HG03442 (cell line): ENCODE measurements at regions not wholly inside any gene's neighbourhood (a gene's known extent, or its start where the extent isn't known, plus 50 kb on each side); places are given as distances from the start of the nearest gene placed in this dataset.
A peak's percentile ranks its signal among the peaks of the same experiment; 100 is the strongest.
"Not testable (repeated sequence)": the region's sequence is repeated elsewhere in the genome, so short reads cannot be mapped to it uniquely, and the experiment has no call there.

ENCODE experiments used
- ATAC-seq: cut with Tn5 transposase; IDR thresholded peaks from one replicate; pipeline ENCODE4 v1.9.1; 2021; ENCODE audit warnings: mild to moderate bottlenecking, moderate library complexity; ENCODE audit not compliant: unreplicated experiment

DNA sequence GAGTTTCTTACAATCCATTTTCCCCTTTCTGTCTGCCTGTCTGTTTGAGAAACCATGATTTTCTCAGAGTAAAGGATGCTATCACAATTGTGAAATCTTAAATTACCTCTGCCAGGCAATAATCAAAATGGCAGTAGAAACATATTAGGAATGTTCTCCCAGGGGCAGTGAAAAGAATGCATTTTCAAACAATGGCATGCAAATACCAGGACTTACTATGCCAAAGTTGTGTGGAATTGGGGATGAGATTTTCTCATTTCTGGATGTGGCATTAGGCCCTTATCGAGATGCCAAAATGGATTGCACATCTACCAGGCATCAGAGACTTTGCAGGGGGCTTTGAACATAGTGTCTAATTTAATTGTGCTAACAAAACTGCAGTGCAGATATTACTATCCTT is 821.4 kb downstream of the RNF144A start:
- no peak for ATAC-seq

DNA sequence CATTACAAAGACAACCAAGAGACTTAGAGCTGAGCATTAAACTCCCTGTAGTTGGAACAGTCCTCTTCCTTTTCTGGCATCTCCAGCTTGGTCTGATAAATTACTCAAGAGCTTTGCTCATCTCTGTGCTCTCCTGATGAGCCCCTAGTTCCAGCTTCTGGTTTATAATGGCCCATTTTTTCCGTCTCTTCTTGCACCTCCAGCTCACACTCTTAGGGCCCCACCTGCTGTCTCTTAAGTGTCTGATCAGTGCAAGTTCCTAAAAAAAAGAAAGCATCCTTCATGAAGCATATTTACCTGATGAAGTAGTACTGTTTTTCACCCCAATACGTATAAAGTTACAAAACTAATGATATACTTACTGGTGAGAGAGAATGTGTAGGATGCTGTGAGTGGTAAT is 822.9 kb downstream of the RNF144A start:
- no peak for ATAC-seq

- ATAC-seq = no peak
These were observed 825.1 kb downstream of the RNF144A start for GRCh38 chr2:7742301-7742700.

DNA sequence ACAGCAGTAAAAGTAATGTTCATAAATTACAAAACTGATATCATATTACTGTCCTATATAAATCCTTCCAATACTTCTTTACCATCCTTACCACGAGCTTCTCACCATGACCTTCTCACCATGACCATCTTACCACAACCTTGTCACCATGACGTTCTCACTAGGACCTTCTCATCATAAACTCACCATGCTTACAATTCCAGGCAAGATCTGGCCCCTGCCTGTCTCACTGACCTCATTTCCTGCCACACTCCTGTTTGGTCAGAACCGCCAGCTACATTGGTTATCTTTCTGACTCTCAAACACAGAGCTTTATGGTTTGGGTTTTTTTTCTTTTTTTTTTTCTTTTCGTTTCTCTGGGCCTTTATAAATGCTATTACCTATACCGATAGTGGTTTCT is 827.6 kb downstream of the RNF144A start:
- no peak for ATAC-seq

DNA sequence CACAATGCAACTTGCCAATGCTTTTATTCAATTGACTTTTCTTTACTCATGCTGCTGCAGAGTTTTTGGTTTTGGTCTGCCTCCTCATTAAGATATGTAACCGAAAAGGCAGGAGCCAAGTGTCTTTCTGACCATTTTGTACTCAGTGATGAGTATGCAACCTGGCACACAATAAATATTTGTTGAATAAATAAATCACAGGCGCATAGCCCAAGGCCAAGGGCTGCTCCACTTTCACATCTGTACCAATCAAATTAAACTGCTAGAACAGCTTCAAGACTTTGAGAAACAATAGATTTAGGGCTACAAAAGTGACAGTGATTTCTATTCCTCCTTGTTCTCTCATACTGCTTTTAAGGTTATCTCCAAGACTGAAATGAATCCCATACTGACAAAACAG is 828.2 kb downstream of the RNF144A start:
- ATAC-seq = no peak

DNA sequence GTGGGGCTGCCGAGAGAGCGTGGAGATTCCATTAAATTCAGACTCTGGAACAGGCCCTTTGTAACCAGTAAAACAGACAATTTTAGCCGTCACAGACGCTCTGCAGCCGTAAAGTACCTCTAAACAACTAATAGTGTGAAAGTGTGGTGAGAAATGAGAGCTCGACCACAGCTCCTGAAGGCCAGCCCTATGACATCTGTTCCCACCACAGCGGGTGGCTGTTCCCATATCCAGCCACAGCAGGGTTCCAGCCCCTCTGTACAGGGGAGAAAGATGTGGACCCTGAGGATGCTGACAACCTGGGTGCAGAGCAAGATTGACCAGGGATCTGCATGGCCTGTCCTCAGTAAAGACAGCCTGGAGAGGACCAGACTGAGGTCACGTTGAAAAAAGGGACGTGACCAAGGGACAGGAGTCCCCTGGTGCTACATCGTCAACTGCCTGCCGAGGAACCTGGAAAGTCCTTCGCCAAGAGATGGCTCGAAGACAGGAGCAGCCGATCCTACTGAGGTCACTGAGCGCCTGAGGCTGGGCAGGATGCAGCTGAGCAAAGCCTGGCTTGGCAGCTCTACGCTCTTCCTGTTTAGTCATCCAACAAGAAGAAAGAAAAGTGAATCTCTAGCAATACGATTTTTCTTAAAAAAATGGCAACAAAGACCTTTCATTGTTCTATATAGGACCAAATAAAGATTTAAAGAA is 831.7 kb downstream of the RNF144A start:
- ATAC-seq = no peak

DNA sequence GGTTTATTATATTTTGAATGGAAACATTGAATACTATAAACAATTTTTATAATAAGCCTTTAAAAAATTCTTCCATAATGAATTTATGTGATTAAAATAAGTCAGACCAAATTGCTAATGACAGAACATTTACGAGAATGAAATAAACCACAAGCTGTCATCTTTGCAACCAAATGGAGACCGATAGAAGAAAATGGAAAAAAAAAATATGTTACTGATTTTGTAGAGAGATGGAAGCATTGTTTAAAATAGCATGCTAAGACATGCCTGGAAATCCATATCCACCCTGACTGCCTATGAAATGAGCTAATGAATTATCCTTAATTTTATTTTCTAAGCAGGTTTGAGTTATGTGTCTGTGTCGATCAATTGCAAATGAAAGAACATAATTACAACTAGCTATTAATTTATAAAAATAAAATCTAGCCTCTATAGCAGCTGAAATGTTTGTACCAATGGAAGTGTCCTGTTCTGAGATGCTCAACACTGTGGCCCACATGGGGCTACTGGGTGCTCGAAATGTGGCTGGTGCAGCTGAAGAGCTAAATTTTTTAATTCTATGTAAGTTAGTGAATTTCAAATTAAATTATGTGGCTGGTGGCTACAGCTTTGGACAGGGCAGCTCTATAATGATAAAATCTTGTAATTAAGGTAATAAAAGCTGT is 832.8 kb downstream of the RNF144A start:
- ATAC-seq = no peak

DNA sequence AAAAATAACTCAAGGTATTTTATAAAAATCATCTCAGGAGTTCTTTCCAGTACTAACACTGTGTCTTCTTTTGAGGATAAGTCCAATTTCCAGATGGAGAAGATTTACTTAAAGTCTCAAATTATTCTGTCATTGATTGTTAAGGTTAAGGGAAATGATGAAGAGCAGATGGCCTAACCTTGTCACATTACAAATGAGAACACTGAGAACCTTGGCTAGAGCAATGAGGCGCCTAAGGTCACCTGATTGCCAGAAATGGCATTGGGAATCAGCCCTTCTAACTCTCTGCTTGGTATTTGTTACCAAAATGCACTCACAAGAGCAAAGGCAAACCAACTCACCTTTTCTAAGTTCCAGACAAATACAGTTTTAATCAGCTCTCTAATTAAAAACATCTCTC is 835.1 kb downstream of the RNF144A start:
- ATAC-seq = no peak

- no peak for ATAC-seq
These were observed 836.6 kb downstream of the RNF144A start for GRCh38 chr2:7753777-7754176.

DNA sequence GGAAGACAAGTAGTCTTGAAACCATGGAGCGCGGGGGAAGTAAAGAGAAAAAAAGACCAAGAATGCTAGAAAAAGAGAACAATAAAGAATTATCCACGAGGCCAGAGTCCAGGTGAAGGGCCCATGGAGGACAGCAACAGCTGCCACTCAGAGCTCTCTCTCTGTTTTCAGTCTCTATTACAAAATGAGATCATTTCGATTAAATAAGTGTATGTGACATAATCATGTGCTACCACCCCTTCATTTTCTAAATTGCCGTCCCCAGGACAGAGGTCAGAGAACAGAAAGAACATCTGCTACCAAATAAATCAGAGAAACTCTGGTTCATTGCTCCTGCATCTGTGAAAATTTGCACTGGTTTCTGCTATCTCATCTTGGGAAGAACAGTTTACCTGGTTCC is 838.7 kb downstream of the RNF144A start:
- ATAC-seq = no peak

DNA sequence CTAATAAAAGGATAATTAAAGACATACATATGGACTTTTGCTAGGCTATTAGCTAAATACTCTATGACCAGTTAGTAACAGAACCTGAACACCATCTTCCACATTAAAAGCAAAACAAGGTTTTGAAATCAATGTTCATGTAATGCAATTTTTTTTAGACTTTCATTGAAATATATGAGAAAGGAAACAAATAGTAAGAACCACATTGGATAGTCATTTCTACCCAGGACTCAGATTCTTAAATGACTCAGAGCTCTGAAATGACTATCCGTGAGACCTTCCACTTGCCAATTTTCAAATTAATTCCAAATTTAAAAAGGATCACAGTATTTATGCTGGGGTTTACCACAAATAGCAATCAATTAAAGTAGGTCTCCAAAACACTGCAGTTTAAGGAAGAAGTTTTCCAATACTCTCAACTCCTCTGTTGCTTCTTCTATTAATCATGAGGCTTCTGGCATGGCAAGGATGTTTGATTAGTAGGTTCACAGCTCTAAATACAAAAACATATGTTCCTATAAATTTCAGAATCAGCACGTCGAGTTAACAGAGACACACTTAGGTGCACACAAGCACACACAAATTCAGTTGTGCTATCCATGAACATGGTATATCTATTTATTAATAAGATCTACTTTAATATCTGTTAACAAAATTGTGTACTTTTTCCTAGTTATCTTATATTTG is 841.0 kb downstream of the RNF144A start:
- peak; percentile 91 for ATAC-seq

GRCh38 chr2:7759898-7760297 is 842.7 kb downstream of the RNF144A start:
- ATAC-seq = no peak

GRCh38 chr2:7763418-7763817 is 846.2 kb downstream of the RNF144A start:
- ATAC-seq = not testable (repeated sequence)

DNA sequence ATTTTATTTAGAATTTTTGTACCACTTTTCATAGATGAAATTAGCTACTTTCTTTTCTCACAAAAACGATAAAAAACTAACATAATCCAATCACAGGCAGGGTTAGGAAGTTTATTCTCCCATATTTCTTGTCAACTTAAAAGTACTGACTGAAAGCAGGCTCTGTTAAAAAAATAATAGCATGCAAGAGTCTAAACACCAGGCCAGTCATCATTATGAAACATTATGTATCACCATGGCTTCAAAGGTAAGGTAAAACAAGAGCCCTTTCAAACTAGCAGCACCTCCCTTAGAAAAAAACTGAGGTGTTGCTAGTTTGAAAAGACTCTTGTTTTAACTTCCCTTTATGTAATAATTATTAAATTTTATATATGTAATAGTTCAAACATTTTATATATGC is 848.0 kb downstream of the RNF144A start:
- ATAC-seq = no peak

DNA sequence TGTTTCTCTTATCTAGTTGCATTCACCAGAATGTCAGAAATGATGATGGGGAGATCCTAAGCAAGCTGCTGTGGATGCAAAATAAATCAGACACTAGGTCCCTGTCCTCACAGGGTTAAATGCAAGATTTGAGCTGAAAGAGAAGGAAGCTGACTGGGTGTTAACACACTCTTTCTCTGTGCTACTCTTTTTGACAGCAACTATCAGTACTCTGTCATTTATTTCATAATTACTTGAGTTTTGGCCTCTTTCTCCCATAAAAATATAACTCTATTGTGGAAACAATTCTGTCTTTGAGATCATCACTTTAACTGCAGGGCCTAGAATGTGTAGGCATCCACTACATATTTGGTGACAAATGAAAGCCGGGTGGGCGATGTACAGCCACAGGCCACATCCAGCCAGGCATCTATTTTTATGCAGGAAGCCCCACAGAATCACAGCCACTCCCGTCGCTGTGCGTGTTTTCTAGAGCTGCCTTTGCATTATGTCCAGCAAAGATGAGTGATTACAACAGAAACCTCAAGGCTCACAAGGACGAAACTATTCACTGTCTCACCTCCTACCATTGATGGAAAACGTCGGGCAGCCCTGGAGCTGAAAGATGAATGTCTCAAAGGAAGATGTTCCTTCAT is 849.0 kb downstream of the RNF144A start:
- no peak for ATAC-seq

DNA sequence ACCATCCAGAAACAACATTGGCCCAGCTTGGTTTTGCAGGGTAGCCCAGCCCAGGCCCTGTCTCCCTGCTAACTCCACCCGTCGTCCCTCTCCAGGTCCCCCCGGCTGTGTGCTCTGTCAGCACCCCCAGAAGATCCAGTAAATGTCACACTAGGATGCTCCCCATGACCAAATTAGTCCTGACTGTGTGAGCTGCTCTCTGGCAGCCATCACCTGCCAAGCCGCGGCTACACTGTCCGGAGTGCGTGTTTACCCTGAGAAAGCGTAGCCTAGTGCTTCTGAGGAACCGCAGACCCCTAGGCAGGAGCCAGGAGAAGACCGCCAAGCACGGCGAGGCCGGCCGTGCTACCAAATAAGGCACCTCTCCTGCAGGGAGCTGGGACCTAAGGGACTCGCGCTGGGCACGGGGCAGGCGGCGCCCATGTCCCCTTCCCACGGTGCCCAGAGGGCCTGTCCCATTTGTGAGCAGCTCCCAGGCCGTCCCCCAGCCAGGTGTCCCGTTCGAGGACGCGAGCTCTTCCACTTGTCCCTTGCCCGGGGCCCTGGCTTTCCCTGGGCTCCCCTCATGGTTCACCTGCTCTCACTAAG is 849.9 kb downstream of the RNF144A start:
- no peak for ATAC-seq

DNA sequence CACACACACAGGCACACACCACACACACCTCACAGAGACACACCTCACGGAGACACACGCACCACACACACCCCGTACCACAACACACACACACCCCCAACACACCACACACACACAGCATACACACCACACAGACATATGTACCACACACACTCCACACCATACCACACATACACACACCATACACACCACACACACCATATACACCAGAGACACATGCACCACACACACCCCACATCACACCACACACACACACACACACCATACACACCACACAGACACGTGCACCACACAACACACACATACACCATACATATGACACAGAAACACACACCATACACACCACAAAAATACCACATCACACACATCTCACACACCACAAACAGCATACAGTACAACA is 850.7 kb downstream of the RNF144A start:
- no peak for ATAC-seq

- ATAC-seq = no peak
These were observed 854.6 kb downstream of the RNF144A start for GRCh38 chr2:7771781-7772180.

DNA sequence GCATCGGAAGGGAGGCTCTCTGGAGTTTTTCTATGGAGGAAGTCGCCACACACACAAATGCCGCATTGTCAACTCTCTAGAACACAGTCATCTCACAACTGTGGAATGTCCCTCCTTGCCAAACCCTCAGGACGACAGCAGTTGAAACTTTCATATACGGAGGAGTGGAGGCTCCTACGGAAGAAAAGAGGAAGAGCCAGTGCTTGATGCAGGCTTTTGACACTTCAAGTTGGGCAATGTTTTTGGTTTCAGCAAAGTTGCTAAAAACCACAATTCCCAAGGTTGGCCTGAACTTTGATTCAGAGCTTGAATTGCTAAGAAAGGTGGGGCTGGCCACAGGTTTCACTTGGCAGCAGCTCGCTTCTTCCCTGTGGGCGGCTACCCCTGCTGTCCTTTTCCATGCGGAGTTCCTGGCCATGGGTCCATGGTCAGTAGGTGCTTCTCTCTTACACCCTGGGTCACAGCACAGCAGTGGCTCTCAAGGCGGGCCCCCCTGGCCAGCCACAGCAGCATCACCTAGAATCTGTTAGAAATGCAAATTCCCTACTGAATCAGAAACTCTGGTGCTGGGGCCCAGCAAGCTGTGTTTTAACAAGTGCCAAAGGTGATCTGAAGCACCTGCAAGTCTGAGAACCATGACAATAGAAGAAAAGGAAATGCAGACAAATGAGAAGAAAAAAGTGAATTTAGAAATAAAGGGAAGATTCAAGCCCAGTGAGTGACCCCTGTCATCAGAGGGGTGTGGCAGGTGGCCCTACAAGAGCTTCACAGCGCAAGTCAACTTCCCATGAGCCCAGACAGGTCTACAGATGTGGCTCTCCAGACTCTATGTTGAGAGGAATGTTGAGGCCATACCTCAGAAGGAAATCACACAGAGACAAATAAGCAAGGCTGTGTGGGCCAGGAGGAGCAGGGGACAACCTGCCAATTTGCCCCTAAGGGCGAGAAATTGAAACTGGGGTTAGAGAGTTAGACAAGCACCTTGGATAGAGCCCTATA is 856.4 kb downstream of the RNF144A start:
- ATAC-seq = peak; percentile 75

GRCh38 chr2:7774481-7774880 is 857.3 kb downstream of the RNF144A start:
- no peak for ATAC-seq
